Suprapubic skin (tissue), 4 donors: ENCODE measurements at regions not wholly inside any gene's neighbourhood (a gene's known extent, or its start where the extent isn't known, plus 50 kb on each side); places are given as distances from the start of the nearest gene placed in this dataset.

Source experiments
- POLR2A ChIP-seq, 2 donors: fragments of 450-650 bp; IDR thresholded peaks; one replicate each; pipeline ENCODE4 v1.6.1; 2017; ENCODE audit warnings: antibody characterized with exemption in 2 of 2, mild to moderate bottlenecking in 2 of 2, moderate library complexity in 2 of 2
- POLR2AphosphoS5 ChIP-seq, 3 donors: sonication (generic); formaldehyde crosslinking; IDR thresholded peaks; one replicate each; pipeline ENCODE4 v1.6.1; 2017; ENCODE audit warnings: antibody characterized with exemption in 3 of 3
- TF ChIP-seq, protein P1 (sequence below), 2 donors: fragments of 200-600 bp in 1 of 2; fragments of 450-650 bp in 1 of 2; sonication (generic) in 1 of 2; IDR thresholded peaks; one replicate each; pipeline ENCODE4 v1.5.1; 2016 to 2019; ENCODE audit warnings: antibody characterized with exemption in 2 of 2, mild to moderate bottlenecking in 1 of 2, moderate library complexity in 1 of 2

DNA sequence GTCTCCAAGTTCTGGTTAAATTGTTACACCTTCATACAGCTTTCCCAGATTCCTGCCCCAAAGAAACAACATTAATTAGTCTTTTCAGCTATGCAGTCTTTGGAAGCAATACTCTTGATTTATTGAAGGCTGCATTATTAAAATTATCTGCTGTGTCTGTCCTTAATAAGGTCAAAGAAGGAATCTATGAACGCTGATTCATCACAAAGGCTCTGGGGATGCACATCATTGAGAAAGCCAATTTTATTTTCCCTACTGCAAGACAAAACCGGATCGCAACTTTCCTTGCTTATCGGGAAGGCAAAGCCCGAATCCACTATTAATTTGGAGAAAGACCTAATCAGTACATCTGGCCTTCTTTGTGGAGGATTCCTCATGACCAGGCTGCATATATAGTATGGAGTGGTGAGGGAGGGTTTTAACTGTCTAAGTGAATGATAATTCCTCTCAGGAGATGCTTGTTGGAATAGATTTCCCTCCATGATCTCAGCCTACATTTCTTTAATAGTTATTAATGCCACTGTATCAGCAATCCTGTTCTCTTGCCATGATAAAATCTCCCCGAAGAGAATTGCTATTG, 224.6 kb downstream of the PIK3C3 start:
- TF ChIP-seq, protein P1, sequence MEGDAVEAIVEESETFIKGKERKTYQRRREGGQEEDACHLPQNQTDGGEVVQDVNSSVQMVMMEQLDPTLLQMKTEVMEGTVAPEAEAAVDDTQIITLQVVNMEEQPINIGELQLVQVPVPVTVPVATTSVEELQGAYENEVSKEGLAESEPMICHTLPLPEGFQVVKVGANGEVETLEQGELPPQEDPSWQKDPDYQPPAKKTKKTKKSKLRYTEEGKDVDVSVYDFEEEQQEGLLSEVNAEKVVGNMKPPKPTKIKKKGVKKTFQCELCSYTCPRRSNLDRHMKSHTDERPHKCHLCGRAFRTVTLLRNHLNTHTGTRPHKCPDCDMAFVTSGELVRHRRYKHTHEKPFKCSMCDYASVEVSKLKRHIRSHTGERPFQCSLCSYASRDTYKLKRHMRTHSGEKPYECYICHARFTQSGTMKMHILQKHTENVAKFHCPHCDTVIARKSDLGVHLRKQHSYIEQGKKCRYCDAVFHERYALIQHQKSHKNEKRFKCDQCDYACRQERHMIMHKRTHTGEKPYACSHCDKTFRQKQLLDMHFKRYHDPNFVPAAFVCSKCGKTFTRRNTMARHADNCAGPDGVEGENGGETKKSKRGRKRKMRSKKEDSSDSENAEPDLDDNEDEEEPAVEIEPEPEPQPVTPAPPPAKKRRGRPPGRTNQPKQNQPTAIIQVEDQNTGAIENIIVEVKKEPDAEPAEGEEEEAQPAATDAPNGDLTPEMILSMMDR (IDR thresholded peaks at IDR 0.05): no peak
- TF ChIP-seq POLR2AphosphoS5 (IDR thresholded peaks at IDR 0.05): no peak
- TF ChIP-seq POLR2A (IDR thresholded peaks at IDR 0.05): no peak
